ENCODE measurements at regions not wholly inside any gene's neighbourhood (a gene's known extent, or its start where the extent isn't known, plus 50 kb on each side); places are given as distances from the start of the nearest gene placed in this dataset.

GRCh38 chr2:181366675-181367175, 90.5 kb upstream of the ITGA4 start:
- TF ChIP-seq, protein P1, sequence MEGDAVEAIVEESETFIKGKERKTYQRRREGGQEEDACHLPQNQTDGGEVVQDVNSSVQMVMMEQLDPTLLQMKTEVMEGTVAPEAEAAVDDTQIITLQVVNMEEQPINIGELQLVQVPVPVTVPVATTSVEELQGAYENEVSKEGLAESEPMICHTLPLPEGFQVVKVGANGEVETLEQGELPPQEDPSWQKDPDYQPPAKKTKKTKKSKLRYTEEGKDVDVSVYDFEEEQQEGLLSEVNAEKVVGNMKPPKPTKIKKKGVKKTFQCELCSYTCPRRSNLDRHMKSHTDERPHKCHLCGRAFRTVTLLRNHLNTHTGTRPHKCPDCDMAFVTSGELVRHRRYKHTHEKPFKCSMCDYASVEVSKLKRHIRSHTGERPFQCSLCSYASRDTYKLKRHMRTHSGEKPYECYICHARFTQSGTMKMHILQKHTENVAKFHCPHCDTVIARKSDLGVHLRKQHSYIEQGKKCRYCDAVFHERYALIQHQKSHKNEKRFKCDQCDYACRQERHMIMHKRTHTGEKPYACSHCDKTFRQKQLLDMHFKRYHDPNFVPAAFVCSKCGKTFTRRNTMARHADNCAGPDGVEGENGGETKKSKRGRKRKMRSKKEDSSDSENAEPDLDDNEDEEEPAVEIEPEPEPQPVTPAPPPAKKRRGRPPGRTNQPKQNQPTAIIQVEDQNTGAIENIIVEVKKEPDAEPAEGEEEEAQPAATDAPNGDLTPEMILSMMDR (IDR thresholded peaks at IDR 0.05), result no peak
- TF ChIP-seq EP300 (IDR thresholded peaks at IDR 0.05), result no peak
- TF ChIP-seq POLR2A (IDR thresholded peaks at IDR 0.05), result no peak

Data from stomach (tissue), 4 donors.